ENCODE measurements at regions not wholly inside any gene's neighbourhood (a gene's known extent, or its start where the extent isn't known, plus 50 kb on each side); places are given as distances from the start of the nearest gene placed in this dataset.

DNA sequence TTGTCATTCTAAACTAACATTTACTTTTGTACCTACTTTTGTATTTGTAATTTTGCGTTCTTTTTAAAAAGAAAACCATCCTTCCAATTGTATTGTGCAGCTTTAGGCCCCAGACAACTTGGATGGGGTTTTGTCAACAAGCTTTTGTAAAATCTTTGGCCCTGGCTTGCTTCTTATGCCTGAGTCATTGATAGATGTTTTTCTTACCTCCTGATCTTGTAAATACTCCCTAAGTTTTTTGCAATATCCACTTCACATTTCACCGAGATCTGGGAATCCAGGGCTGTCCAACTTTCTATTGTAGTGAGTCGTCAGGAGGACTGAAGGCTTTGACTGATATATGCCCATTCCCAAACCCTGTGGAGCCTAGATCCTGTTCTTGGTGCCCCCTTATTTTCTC is 126.9 kb upstream of the GUCY1A1 start:
- no peak overlapping the region for H3K4me2 ChIP-seq
- H3K4me1 ChIP-seq (replicated peaks; ENCODE audit: insufficient read depth): no peaks in the 10 kb centered on the region
- no TSS peak for BruUV-seq (replicated peaks)
- no peak overlapping the region for H2AFZ ChIP-seq
- no peaks in the 10 kb centered on the region for H3K9me3 ChIP-seq (ENCODE audit: insufficient read depth, low read depth)
- intact Hi-C loops (cut with micrococcal nuclease; ENCODE audit: unreplicated experiment): no loop called here
- H3K79me2 ChIP-seq (ENCODE audit: low read depth): no peaks in the 10 kb centered on the region
- TF ChIP-seq, protein P1, sequence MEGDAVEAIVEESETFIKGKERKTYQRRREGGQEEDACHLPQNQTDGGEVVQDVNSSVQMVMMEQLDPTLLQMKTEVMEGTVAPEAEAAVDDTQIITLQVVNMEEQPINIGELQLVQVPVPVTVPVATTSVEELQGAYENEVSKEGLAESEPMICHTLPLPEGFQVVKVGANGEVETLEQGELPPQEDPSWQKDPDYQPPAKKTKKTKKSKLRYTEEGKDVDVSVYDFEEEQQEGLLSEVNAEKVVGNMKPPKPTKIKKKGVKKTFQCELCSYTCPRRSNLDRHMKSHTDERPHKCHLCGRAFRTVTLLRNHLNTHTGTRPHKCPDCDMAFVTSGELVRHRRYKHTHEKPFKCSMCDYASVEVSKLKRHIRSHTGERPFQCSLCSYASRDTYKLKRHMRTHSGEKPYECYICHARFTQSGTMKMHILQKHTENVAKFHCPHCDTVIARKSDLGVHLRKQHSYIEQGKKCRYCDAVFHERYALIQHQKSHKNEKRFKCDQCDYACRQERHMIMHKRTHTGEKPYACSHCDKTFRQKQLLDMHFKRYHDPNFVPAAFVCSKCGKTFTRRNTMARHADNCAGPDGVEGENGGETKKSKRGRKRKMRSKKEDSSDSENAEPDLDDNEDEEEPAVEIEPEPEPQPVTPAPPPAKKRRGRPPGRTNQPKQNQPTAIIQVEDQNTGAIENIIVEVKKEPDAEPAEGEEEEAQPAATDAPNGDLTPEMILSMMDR (conservative IDR thresholded peaks at IDR 0.05): no peak
- H4K20me1 ChIP-seq (ENCODE audit: insufficient read depth): no peaks in the 10 kb centered on the region
- CTCF ChIA-PET: no interaction called here
- H3K27me3 ChIP-seq (ENCODE audit: insufficient read depth, low read depth): no peaks in the 10 kb centered on the region
- no peak overlapping the region for H3K4me3 ChIP-seq
- H3K36me3 ChIP-seq (ENCODE audit: low read depth): no peaks in the 10 kb centered on the region
- DNase-seq: no peak
- POLR2A ChIA-PET (ENCODE audit: unreplicated experiment): no interaction called here
- no peak overlapping the region for H3K27ac ChIP-seq
- no peaks in the 10 kb centered on the region for H3K9me2 ChIP-seq (ENCODE audit: insufficient read depth)
- no peaks in the 10 kb centered on the region for H3F3A ChIP-seq (ENCODE audit: insufficient read depth, low read depth)

DNA sequence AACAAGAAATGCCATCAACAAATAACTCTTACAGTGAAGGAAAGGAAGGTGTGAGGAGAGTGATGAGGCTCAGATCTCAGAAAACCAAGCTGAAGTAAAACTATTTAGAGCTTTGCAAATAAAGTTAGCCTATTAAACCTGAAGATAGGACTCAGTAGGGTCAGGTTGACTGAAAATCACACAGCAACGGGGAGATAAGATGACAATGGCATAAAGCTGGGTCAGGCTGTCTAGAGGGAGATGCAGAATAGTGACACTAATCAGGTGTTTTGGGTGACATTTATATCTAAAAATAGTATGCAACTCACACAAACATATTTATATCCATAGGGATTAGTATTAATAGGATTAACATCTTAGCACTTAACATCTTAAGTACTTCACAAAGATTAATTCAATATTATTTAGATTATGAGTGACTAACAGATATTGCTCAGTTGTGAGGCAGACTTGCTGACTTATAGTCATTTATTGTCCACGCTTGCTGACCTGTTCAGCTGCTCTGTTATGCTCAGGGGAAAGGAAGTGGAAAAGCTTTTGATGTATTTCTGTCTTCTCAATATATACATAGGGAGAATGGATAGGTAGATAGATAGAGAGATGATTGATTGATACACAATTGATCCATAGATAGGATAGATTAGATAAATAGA is 130.7 kb upstream of the GUCY1A1 start:
- no peak for DNase-seq
- Histone ChIP-seq H3K36me3 (ENCODE audit: low read depth) (no peaks in the 10 kb centered on the region), H3K4me2 (no peak overlapping the region), H3K4me1 (replicated peaks; ENCODE audit: insufficient read depth) (0 out of 2 replicates have a peak, but pooled peaks cover under 1% of the 10 kb centered on the region), H3K27me3 (ENCODE audit: insufficient read depth, low read depth) (no peaks in the 10 kb centered on the region), H3K9me2 (ENCODE audit: insufficient read depth) (no peaks in the 10 kb centered on the region), H2AFZ (no peak overlapping the region), H3F3A (ENCODE audit: insufficient read depth, low read depth) (no peaks in the 10 kb centered on the region), H3K9me3 (ENCODE audit: insufficient read depth, low read depth) (no peaks in the 10 kb centered on the region), H4K20me1 (ENCODE audit: insufficient read depth) (no peaks in the 10 kb centered on the region), H3K27ac (no peak overlapping the region), H3K4me3 (no peak overlapping the region), H3K79me2 (ENCODE audit: low read depth) (no peaks in the 10 kb centered on the region)
- ChIA-PET CTCF (no interaction called here), POLR2A (ENCODE audit: unreplicated experiment) (no interaction called here)
- TF ChIP-seq, protein P1 (conservative IDR thresholded peaks at IDR 0.05): no peak
- no peak for TF ChIP-seq EZH2 (IDR thresholded peaks at IDR 0.05; ENCODE audit: low read depth)
- no TSS peak for BruUV-seq (replicated peaks)
- intact Hi-C loops (cut with micrococcal nuclease; ENCODE audit: unreplicated experiment): no loop called here

- no peaks in the 10 kb centered on the region for H3K27me3 ChIP-seq (ENCODE audit: insufficient read depth, low read depth)
- H2AFZ ChIP-seq: no peak overlapping the region
- H3K4me1 ChIP-seq (replicated peaks; ENCODE audit: insufficient read depth): peaks cover 11% of the 10 kb centered on the region; the same call in 1 of the 2 replicates
- no peaks in the 10 kb centered on the region for H4K20me1 ChIP-seq (ENCODE audit: insufficient read depth)
- no TSS peak for BruUV-seq (replicated peaks)
- no peaks in the 10 kb centered on the region for H3F3A ChIP-seq (ENCODE audit: insufficient read depth, low read depth)
- no peaks in the 10 kb centered on the region for H3K9me2 ChIP-seq (ENCODE audit: insufficient read depth)
- TF ChIP-seq EZH2 (IDR thresholded peaks at IDR 0.05; ENCODE audit: low read depth): no peak
- TF ChIP-seq, protein P1 (conservative IDR thresholded peaks at IDR 0.05): no peak
- H3K36me3 ChIP-seq (ENCODE audit: low read depth): no peaks in the 10 kb centered on the region
- DNase-seq: no peak
- no peak overlapping the region for H3K4me3 ChIP-seq
- POLR2A ChIA-PET (ENCODE audit: unreplicated experiment): no interaction called here
- no peaks in the 10 kb centered on the region for H3K9me3 ChIP-seq (ENCODE audit: insufficient read depth, low read depth)
- CTCF ChIA-PET: no interaction called here
- no peaks in the 10 kb centered on the region for H3K79me2 ChIP-seq (ENCODE audit: low read depth)
- no peak overlapping the region for H3K27ac ChIP-seq
- intact Hi-C loops (cut with micrococcal nuclease; ENCODE audit: unreplicated experiment): loop anchor here (5.0 kb wide), 1 partner anchor 70 kb away; no protein-coding TSS in a partner anchor
- H3K4me2 ChIP-seq: no peak overlapping the region
These were observed 134.1 kb upstream of the GUCY1A1 start for GRCh38 chr4:155532373-155533085.
